Tongue (tissue), 1 donor: ENCODE measurements at regions not wholly inside any gene's neighbourhood (a gene's known extent, or its start where the extent isn't known, plus 50 kb on each side); places are given as distances from the start of the nearest gene placed in this dataset.
A peak's percentile ranks its signal among the peaks of the same experiment; 100 is the strongest.
"Not testable (repeated sequence)": the region's sequence is repeated elsewhere in the genome, so short reads cannot be mapped to it uniquely, and the experiment has no call there.

ENCODE experiments used
- DNase-seq: peaks from one replicate; pipeline ENCODE4 v3.0.0-alpha.2; 2015

DNA sequence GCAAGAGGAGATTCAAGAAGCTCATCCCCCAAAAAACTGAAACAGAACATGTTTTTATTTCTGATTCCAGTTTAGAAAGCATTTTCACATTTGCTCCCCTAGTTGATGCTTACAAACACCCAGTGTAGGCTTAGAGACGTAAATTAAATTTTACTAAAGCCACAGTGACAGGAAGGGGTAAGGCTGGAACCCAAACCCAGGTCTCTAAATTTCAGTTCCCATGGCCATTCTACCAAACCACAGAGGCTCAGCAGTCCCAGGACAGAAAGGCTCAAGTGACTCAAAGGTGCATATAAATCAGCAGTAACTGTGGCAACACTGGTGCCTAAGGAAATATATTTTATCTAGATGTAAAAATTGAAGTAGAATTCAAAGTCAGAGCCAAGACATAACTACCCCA, 128.7 kb downstream of the CEP120 start:
- no peak for DNase-seq

DNA sequence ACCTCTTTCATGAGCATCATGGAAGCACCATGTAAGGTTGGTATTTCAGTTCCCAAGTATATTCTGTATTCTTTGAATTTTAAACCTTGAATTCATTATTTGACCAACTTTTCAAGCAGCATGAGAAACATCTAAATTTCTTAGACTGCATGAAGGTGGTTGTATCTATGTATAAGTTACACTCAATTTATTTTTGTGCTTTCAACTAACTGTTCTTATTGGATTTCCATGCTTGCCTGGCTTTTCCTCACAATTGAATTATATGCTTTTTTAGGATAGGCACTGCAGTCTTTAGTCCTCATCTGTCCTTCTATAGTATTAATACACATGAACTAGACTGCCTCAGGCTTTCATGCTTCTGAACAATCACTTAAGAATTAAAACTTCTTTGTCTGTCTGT, 134.0 kb downstream of the CEP120 start:
- no peak for DNase-seq

DNA sequence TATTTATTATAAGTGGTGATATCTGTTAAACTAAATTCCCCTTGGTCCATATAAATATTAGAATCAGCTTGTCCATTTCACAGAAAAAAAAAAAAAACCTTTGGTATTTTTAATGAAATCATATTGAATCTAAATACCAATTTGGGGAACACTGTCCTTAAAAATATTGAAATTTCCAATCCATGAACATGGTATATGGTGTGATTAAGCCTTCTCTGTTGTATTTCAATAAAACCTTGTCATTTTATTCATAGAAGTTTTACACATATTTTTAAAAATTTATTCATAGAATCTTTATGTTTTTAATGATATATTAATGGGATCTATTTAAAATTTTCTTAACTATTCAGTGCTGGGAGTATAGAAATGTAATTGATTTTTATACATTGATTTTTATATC, 135.3 kb downstream of the CEP120 start:
- DNase-seq, result no peak

DNA sequence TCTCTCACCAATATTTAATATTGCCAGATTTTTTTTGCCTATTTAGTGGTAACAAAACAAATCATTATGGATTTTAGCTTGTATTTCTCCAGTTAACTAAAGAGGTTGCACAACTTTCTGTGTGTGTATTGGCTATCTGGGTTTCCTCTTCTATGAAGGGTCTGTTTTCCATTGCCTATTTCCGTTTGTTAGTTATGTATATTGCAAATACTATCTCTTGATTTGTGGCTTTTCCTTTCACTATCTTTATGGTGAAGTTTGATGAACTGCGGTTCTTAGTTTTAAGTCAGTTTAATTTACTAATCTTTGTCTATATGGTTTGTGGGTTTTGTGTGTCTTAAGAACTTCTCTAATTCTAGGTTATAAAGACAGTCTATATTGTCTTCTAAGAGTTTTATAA, 136.3 kb downstream of the CEP120 start:
- DNase-seq, result no peak

DNA sequence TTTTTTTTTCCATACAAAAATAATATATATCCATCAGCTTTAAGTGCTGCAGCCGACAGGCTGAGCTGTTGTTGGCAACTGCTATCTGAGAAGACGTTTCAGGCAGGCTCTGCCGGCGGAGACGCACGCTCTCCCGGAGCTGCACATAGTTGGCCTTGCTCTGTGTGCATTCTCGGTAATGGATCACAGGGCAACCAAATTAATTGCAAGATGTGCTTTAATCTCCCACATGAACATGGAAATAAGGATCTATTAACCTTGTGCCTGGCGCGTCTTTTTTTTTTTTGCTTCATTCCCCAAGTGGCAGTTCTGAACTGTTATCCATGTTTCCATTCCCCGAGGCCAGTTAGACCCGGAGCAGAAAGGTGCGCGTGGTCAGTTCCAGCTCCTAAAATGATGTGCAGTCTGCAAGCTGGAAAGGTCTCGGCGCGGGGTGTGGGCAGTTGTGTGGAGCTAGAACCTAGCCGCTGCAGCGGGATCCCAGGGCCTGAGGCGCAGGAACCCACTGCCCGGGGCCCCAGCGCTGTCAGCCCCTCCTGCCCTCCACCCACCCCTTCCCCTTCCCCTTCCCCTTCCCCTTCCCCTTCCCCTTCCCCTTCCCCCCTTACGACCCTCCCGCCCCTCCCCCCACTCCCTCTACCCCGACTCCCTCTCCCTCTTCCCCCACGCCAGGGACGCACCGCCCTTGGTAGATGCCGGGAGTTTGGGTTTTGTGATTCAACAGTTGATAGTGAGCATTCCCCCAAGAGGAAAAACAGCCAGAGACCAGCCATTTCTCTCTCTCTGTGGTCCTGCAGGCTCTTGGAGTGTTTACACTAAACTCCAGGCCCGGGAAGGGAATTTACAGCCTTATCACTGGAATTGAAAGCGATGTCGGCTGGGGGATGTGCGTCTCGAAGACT, 137.8 kb downstream of the CEP120 start:
- peak; percentile 57 for DNase-seq

DNA sequence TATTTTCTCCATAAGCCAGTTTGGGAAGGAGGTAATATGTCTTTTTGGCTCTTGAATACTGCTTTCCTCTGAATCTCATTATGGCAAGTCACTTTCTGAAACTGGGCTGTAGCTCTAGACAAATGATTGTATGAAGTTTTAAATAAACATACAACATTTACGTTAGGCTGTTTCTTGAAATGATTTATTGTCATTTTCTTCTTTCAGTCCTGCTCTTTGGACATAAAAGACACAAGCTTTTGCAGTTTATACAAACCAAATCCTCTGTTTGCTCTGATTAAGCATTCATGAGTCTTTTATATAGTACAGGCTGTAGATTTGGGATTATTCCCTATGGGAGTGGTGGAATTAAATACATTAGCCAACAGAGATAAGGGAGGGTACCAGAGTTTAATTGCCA, 139.7 kb downstream of the CEP120 start:
- DNase-seq, result no peak

DNA sequence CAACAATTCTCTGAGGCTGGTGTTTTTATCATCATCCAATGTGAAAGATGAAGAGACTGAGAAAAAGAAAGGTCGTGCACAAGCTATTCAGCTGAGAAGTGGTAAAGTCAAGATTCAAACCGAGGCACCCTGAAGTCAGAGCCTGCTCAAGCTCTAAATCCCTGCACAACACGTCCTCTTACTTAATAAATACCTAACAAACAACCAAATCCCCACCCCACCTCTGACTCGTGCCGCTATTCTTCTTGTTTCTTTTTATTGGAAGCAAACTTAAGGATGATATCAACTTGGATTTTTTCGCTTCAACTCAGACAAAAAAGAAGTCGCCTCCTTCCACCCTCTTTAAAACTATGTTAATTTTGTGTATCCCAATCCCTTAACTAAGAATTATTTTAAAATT, 140.2 kb downstream of the CEP120 start:
- no peak for DNase-seq

DNA sequence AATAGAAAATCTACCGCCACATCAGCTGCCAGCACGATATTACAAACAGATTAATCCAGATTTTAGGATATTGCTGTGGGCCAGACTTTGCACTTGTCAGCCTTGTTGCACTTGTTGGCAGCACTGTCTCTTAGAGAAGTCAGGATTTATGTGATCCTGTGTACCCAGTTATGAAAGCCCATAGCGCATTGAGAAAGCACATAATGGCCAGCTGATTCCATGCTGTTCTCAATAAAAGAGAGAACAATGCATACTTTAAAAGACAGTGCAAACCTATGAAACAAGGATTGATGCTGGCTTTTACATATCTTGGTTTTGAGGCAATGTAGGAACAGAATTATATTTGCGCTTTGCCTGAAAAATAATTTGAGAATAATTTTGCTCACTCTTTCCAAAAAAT, 140.8 kb downstream of the CEP120 start:
- DNase-seq, result no peak

DNA sequence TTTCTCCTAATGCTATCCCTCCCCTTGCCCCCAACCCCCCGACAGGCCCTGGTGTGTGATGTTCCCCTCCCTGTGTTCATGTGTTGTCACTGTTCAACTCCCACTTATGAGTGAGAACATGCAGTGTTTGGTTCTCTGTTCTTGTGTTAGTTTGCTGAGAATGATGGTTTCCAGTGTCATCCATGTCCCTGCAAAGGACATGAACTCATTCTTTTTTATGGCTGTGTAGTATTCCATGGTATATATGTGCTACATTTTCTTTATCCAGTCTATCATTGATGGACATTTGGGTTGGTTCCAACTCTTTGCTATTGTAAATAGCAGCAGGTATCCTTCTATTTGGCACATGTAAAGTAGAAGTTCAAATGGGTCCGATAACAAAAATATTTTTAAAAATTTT, 142.3 kb downstream of the CEP120 start:
- not testable (repeated sequence) for DNase-seq

DNA sequence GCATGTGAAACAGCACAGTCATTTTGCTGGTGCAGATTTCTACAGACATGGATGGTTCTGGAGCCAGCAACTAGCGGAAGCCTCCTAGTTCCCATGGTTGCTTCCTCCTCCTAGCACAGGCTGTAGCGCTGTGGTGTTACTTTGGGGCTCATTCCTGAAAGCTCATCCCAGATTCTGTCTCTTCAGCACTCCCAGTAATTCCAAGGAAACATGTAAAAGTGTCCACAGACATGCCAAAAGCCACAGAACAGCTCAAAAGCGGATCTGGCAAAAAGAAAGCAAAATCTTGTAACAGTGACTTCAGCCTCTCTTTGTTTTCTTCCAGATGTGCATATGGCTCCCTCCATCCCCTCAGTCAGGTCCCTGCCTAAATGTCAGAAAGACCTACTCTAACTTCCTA, 144.1 kb downstream of the CEP120 start:
- peak; percentile 80 for DNase-seq

DNA sequence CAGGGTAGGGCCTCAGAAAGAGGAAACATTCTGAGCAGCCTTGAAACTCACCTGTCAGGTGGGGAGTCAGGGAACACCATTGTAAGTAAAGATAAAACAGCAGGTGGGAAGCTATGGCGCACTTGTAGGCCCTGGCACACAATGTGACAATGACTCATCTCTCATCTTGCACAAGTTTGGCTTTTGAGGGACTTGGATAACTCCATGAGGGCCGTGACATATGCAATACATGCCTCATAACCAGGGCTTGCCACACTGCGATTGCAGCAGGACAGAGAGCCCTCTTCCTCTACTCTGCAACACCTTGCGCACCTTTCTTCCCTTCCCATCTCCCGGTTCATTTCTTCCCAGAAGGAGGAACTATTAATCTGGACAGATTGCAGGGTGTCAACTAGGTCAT, 144.9 kb downstream of the CEP120 start:
- DNase-seq, result no peak

DNA sequence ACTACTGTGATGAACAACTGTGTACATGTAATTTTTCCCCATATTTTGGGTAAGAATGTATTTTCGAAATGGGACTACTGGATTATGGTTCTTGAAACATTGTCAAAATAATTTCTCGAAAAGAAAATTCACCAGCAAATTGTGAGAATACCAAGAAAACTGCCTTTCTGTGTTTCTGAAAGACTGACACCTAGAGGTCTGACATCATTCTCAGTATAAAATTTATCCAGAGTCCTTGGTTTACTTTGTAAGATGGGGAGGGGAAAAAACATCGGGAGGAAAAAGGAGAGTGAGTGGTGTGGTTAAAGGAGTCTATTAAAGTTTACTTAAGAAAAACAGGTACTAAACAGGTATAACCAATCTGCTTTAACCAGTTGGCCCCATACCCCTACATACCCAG, 149.2 kb downstream of the CEP120 start:
- no peak for DNase-seq

DNA sequence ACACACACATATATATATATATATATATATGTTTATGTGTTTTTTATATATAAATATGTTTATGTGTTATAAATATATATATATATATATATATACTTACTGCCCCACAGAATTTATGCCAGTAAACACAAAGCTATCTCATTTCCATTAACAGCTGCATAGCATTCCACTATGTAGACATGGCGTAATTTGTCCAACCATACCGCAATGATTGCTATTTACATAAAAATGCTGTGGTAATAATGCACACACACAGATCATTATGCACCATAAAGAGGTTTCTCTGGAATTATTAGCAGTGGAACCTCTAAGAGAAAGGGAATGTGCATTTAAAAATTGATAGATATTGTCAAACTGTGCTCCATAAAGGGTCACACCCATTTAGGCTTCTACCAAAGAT, 150.1 kb downstream of the CEP120 start:
- no peak for DNase-seq

DNA sequence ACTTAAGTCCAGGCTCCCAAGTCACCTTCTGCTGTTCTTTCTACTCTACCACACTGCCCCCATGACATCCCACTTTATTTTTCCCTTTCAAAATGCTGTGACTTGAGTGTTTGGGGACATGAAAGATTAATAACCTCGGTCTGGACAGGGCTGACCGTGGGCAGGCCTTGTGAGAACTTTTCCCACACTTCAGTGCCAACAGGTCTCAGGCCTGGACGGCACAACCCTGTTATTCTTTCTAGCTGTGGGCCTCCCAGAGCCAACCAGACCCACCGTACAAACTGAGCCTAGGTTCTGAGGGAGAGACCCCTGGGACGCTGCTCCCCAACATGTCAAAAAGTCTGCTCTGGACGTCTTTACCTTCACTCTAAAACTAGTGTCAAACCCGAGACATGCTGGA, 153.4 kb downstream of the CEP120 start:
- DNase-seq, result no peak

DNA sequence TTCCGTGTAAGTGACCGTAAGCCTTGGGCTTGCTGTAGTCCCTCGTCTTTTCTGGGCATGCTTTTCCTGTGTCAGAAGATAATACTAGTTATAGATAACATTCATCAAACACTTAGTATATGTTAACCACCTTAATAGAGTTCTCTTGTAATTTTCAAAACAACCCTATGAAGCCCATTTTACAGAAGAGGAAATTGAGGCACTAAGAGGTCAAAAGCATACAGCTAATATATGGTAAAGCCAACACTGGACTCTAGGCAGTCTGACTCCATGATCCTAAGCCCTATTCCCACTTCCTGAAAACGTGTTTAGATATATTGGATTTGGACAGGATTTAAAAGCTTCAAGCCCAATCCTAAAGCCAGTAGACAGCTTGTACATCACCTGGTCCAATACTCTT, 153.8 kb downstream of the CEP120 start:
- no peak for DNase-seq

DNA sequence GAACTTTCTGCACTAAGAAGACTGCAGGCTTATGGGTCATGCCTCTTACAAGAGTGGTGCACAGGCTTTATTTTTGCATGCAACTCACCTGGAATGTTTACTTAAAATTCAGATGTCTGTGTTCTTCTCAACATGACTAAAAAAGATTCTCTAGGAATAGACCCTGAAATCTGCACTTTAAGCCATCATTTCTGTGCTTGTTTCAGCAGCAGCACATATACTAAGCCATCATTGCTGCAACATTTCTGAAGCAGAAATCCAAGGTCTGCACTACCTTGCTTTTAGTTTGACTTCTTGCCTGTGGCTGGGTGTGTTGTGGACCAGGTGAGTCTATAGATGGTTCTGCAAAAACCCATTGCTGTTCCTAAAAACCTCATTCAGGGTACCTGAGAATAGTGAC, 156.8 kb downstream of the CEP120 start:
- DNase-seq, result no peak

DNA sequence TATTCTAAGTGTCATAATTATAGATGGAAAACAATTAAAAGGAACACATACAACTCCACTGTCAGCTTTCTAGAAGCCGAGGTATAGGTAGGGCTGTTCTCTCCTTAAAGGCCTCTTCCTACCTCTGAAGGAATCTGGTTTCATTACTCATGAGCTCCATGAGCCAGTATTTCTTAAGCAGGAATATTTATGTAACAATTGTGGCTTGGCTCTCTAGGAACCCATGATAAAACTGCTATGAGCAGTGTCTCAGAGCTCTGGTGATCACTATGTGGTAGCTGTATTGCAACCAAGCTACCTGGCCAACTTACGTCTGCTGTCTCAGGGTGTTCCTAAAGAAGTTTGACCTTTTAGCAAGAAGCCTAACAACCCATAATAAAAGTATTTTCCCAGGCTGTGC, 157.7 kb downstream of the CEP120 start:
- DNase-seq, result no peak

DNA sequence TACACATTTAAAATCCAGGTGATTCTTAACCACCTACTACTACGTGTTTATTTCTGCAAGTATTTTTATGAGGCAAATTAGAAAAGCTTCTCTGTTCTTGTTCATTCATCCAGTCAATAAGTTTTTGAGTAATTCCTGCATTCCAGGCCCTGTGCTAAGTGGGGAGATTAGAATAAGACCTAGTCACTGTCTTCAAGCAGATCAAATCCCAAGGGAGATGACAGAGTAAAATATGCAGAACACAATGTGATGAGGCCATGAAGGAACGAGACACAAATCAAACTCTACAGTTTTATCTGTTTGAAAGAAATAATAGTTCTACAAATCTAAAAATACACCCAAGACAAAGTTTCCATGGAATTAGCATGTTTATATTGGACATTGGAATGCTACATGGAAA, 158.8 kb downstream of the CEP120 start:
- no peak for DNase-seq

DNA sequence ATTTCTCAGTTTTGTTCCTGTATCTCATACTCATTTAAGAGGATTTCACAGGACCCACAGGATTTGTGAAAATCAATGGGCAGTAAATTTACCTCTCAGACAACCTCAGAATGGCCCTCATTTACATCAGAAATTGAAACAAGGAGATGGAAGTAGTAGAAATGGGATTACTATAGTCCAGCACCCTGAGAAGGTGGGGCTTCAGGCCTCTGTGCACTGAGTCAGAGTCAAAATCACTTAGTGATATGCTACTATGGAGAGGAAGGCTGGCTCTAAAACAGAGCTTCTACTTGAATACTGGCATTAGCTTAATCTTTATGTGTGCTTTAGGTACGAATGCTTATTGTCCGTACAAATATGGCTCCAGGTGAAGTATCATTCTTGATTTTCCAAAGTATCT, 159.3 kb downstream of the CEP120 start:
- DNase-seq, result no peak

DNA sequence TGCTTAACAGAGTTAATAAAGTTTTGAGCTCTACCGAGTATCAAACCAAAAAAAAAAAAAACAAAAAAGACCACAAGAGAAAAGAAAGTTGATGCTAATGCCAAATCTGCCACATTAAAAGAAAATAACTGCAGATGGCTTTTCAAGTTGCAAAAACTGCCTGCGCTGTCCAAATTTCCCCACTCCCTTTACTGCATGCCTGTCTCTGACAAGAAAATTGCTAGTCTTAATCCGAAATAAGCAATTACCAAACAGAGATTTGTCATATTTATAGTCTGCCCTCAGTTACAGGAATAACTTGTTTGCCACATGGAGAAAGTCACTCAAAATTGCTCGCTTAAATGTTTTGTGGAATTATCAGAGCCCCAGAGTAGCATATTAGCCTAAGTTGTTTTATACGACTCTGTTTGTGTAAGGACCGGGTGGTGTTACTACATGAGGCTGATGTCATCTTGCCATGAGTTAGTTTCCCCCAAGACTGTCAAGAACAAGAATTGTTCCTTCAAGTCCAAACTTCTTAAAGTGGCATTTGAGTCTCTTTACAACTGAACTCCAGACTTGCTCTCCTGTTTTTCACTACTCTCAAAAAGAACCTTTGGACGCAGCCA, 160.9 kb downstream of the CEP120 start:
- peak; percentile 28 for DNase-seq

DNA sequence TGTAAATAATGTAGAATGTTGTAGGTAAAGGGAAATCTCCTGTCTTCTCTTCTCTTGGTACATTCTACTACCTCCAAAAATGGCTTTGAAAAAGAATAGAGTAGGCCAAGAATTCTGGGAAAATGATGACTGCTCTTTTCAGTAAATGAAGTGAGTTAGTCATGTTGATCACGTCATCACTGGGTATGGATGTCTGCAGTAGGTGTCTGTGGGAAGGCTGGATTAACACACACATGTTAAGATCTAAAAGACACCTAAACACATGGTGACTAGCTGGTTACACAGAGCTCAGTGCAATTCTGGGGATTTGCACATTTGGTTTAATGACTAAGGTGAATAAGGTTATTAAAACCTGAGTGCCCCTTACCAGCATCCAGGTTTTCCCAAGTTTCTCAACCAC, 161.5 kb downstream of the CEP120 start:
- no peak for DNase-seq

DNA sequence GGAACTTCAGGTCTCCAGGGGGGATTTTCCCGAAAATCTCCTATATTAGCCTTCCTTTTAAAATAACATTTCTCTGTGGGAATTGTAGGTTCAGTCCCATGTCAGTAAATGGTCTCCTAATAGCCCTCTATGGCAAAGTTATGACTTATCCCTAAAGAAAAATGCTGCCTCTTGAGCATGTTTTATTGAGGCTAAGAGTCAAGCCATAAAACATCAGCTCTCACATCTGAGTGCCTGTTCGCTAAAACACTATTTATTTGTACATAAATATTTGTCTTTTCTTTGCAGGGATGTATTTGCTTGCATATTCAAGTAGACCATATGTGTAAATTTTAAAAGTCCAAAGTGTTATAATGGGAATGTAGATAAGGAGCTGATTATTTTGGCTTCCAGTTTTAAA, 160.4 kb downstream of the PRDM6 start:
- DNase-seq, result no peak

DNA sequence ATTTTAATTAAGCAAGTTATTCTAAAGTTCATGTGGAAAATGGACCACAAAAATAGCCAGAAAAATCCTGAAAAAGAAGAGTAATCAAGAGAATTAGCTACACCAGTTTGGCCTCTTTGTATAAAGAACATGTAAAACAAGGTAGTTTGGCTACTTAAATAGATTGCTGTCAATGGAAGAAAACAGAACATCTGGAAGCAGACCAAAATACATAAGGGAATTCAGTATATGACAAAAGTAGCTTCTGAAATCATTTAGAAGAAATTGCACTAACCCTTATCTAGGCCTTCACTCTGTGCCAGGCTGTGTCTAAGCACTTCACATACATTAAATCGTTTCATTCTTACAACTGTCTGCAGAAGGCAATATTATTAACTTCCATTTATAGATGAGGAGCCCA, 156.6 kb downstream of the PRDM6 start:
- DNase-seq, result no peak

DNA sequence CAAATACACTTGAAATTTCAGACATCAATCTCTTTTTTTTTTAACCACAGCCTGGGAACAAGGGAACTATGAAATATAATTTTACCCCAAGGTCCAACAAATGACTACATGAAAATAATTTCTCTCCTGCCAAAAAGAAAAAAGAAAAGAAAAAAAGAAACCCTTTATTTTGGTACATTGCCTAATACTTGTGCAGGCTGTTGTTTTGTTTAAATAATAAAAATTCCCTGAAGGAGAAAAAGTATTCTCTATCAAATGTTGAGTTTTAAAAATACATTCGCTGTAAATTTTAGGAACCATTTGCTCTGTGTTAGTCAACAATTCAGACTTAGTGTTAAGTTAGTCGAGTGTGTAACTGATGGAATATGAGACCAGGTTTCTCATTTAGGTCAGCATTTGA, 155.4 kb downstream of the PRDM6 start:
- DNase-seq, result no peak
